ENCODE measurements at regions not wholly inside any gene's neighbourhood (a gene's known extent, or its start where the extent isn't known, plus 50 kb on each side); places are given as distances from the start of the nearest gene placed in this dataset.

DNA sequence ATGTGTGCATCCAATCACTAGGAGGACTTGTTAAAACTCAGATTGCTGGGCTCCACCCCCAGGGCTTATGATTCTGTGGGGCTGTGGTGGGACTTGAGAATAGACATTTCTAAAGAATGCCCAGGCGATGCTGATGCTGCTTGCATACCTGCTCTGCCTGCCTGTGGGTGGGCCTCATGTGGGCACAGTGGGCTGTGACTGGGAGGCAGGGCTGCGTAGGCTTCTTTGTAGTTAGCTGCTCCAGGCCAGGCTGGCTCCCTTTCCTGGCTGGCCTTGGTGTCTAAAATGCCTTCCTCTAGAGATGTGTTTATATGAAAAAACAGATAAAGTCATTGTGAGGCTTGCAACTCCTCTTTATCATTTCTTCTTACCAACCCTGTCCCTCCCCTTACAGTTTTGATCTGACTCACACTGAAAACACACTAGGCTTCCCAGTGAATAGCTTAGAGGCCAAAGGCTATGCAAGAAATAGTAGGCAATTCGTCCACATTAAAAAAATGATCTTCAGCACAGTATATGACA is 495.5 kb upstream of the MAP3K7 start:
- no peak overlapping the region for H3K4me3 ChIP-seq
- H3K36me3 ChIP-seq, result no peaks in the 10 kb centered on the region
- no peaks in the 10 kb centered on the region for H3K9me3 ChIP-seq
- no peak for DNase-seq (ENCODE audit: extremely low spot score in 2 of 2)
- intact Hi-C loops (cut with DNase I), result no loop called here
- H3K27ac ChIP-seq, result no peak overlapping the region
- TF ChIP-seq POLR2AphosphoS5 (IDR thresholded peaks at IDR 0.05; ENCODE audit: insufficient read depth in 1 of 2, low read depth in 1 of 2) (no peak), POLR2A (IDR thresholded peaks at IDR 0.05) (no peak)
- TF ChIP-seq, protein P1, sequence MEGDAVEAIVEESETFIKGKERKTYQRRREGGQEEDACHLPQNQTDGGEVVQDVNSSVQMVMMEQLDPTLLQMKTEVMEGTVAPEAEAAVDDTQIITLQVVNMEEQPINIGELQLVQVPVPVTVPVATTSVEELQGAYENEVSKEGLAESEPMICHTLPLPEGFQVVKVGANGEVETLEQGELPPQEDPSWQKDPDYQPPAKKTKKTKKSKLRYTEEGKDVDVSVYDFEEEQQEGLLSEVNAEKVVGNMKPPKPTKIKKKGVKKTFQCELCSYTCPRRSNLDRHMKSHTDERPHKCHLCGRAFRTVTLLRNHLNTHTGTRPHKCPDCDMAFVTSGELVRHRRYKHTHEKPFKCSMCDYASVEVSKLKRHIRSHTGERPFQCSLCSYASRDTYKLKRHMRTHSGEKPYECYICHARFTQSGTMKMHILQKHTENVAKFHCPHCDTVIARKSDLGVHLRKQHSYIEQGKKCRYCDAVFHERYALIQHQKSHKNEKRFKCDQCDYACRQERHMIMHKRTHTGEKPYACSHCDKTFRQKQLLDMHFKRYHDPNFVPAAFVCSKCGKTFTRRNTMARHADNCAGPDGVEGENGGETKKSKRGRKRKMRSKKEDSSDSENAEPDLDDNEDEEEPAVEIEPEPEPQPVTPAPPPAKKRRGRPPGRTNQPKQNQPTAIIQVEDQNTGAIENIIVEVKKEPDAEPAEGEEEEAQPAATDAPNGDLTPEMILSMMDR (IDR thresholded peaks at IDR 0.05), result no peak
- H3K27me3 ChIP-seq, result no peaks in the 10 kb centered on the region
- no peaks in the 10 kb centered on the region for H3K4me1 ChIP-seq

DNA sequence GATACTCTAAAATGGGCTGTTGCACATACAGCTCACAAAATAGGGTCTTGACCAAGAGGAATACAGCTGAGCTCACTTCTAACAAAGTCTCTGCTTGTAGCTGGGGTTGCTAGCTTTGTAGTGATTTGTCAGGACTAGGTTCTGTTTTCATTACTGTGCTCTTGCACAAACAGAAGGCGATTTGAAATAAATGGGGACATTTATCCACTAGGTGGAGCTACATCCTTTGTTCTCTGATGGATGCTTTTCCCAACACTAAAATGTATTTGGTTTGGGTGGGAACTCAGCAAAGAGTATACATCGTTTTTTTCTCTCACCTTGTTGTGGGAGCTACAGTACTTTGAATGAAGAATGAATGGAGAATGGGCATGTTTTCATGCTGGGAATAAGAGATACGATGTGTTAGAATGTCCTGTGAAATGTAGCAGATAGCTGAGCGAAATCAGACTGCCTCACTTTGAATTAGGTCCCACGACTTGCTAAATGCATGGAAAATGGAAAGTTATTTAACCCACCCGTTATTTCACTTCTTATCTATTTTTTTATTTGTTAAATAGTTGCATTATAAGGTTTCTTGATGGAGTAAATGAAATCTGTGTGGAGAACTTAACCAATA is 494.7 kb upstream of the MAP3K7 start:
- no peak for TF ChIP-seq POLR2AphosphoS5 (IDR thresholded peaks at IDR 0.05; ENCODE audit: insufficient read depth in 1 of 2, low read depth in 1 of 2)
- TF ChIP-seq, protein P1 (IDR thresholded peaks at IDR 0.05), result peak; percentile 18 to 53 (median 41)
- Histone ChIP-seq H3K27ac (no peak overlapping the region), H3K4me3 (no peak overlapping the region), H3K27me3 (no peaks in the 10 kb centered on the region), H3K36me3 (no peaks in the 10 kb centered on the region), H3K4me1 (no peaks in the 10 kb centered on the region), H3K9me3 (no peaks in the 10 kb centered on the region)
- no peak for DNase-seq (ENCODE audit: extremely low spot score in 2 of 2)
- intact Hi-C loops (cut with DNase I), result no loop called here

DNA sequence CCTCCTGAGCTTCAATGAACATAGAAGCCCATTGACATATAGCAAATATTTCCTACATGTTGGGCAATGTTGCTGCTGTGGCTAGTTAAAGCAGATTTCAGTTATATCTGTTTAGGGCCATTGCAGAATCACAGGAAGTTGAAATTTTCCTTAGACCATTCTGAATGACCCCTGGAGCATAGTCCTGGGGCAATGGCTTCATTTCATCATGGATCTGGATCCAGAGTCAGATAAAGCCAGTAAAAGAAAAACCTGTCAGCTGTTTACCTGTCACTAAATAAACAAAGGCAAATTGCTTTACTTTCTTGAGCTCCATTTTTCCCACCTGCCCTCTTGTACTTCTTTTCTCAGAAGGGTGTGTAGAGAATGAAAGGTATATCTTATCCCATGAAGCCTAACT is 494.0 kb upstream of the MAP3K7 start:
- Histone ChIP-seq H3K4me3 (no peak overlapping the region), H3K36me3 (no peaks in the 10 kb centered on the region), H3K4me1 (no peaks in the 10 kb centered on the region), H3K27ac (no peak overlapping the region), H3K27me3 (no peaks in the 10 kb centered on the region), H3K9me3 (no peaks in the 10 kb centered on the region)
- TF ChIP-seq POLR2A (IDR thresholded peaks at IDR 0.05) (no peak), POLR2AphosphoS5 (IDR thresholded peaks at IDR 0.05; ENCODE audit: insufficient read depth in 1 of 2, low read depth in 1 of 2) (no peak)
- TF ChIP-seq, protein P1 (IDR thresholded peaks at IDR 0.05), result no peak
- intact Hi-C loops (cut with DNase I), result no loop called here
- no peak for DNase-seq (ENCODE audit: extremely low spot score in 2 of 2)

DNA sequence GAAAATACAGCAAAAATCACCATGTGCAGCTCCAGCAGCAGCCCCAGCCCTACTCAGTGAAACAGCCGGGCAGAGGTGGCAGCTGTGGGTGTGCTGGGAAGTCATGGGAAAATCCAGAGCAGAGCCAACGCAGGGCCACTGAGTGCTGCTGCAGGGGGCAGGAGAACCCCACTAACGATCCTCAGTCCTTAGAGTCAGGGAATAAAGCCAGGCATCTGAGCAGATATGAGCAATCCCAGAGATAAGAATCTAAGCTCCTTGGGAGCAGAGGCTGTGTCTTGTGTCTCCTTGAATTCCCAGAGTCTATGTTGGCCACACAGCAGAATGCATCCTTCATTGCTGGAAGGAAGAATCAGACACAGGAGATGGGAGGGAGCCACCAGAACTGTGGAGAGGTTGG is 493.1 kb upstream of the MAP3K7 start:
- intact Hi-C loops (cut with DNase I), result no loop called here

More for the DNA sequence above, 493.1 kb upstream of the MAP3K7 start:
- Histone ChIP-seq H3K36me3 (no peaks in the 10 kb centered on the region), H3K9me3 (no peaks in the 10 kb centered on the region), H3K27me3 (no peaks in the 10 kb centered on the region), H3K4me3 (no peak overlapping the region), H3K27ac (no peak overlapping the region), H3K4me1 (no peaks in the 10 kb centered on the region)
- no peak for DNase-seq (ENCODE audit: extremely low spot score in 2 of 2)
- TF ChIP-seq, protein P1 (IDR thresholded peaks at IDR 0.05), result no peak
- TF ChIP-seq POLR2AphosphoS5 (IDR thresholded peaks at IDR 0.05; ENCODE audit: insufficient read depth in 1 of 2, low read depth in 1 of 2), result no peak
